HCT116 (cell line): ENCODE measurements at regions not wholly inside any gene's neighbourhood (a gene's known extent, or its start where the extent isn't known, plus 50 kb on each side); places are given as distances from the start of the nearest gene placed in this dataset.

ENCODE experiments used
- ATAC-seq: fragments of 200-7000 bp; cut with Tn5 transposase; 2 replicates; pipeline ENCODE4 v1.9.1; 2020; ENCODE audit warnings: mild to moderate bottlenecking, moderate library complexity
- BruUV-seq: library from RNA; stranded (reverse); fragments of 400-500 nt; replicated peaks from 2 replicates; lab custom pipeline; 2021; lab: Mats Ljungman, UMichigan
- CTCF ChIA-PET: fragments of 300-600 bp; sonication (Branson Sonifier 250); formaldehyde crosslinking; loops from one replicate; lab custom pipeline; 2021; ENCODE audit warnings: antibody characterized with exemption; lab: Charles Lee
- POLR2A ChIA-PET: fragments of 300-600, 350-600 bp; sonication (Branson Sonifier 250); formaldehyde crosslinking; loops from one replicate; lab custom pipeline; 2021; ENCODE audit warnings: antibody characterized with exemption; lab: Charles Lee
- RAD21 ChIA-PET, 2 experiments: fragments of 300-600 bp; sonication (Branson Sonifier 250); formaldehyde crosslinking; loops; one replicate each; lab custom pipeline; 2023; ENCODE audit warnings: low total read pairs in 2 of 2; ENCODE audit not compliant: uncharacterized antibody in 2 of 2, unreplicated experiment in 2 of 2, low non-redundant PET in 1 of 2; lab: Charles Lee
- DNase-seq: peaks from one replicate; pipeline ENCODE4 v3.0.0-alpha.2; 2010; ENCODE audit warnings: low read depth, low spot score
- H2AFZ ChIP-seq: fragments of 200-600 bp; shearing (Covaris generic), sonication (generic); 2 replicates; pipeline ENCODE4 v1.6.1; 2017; ENCODE audit warnings: low read depth, mixed run types, mixed read lengths, antibody characterized with exemption, low read length; ENCODE audit not compliant: poor library complexity, severe bottlenecking
- H3K27ac ChIP-seq: 2 replicates; pipeline ENCODE4 v1.5.1; 2012; ENCODE audit warnings: low read depth, low read length
- H3K27me3 ChIP-seq: fragments of 200-600 bp; sonication (generic); 2 replicates; pipeline ENCODE4 v1.6.1; 2016; ENCODE audit warnings: mixed run types, low read length, mixed read lengths; ENCODE audit not compliant: insufficient read depth
- H3K36me3 ChIP-seq, 2 experiments: fragments of 200-500 bp in 1 of 2; fragments of 200-600 bp in 1 of 2; sonication (Bioruptor generic) in 1 of 2; sonication (generic) in 1 of 2; 2 replicates each; pipeline versions ENCODE4 v1.5.1 to v1.6.1; 2014 to 2016; ENCODE audit warnings: low read length in 2 of 2, inconsistent platforms in 1 of 2, mixed read lengths in 1 of 2, mixed run types in 1 of 2; ENCODE audit not compliant: insufficient read depth in 2 of 2, control insufficient read depth in 1 of 2
- H3K4me1 ChIP-seq, 2 experiments: fragments of 200-600 bp in 1 of 2; sonication (generic) in 1 of 2; 2 replicates each; pipeline versions ENCODE4 v1.5.1 to v1.6.1; 2012 to 2017; ENCODE audit warnings: low read length in 2 of 2, inconsistent platforms in 1 of 2, mild to moderate bottlenecking in 1 of 2, mixed read lengths in 1 of 2, mixed run types in 1 of 2, moderate library complexity in 1 of 2; ENCODE audit not compliant: insufficient read depth in 2 of 2, control insufficient read depth in 1 of 2
- H3K4me2 ChIP-seq: fragments of 200-600 bp; sonication (generic); 2 replicates; pipeline ENCODE4 v1.6.1; 2017; ENCODE audit warnings: mixed run types, low read length, mixed read lengths
- H3K4me3 ChIP-seq, 2 experiments: fragments of 200-600 bp in 1 of 2; sonication (generic) in 1 of 2; replicated peaks in 1 of 2; 2 replicates each; pipeline ENCODE4 v1.5.1; 2011 to 2016; ENCODE audit warnings: low read length in 2 of 2, control low read depth in 1 of 2, low read depth in 1 of 2, mild to moderate bottlenecking in 1 of 2, mixed read lengths in 1 of 2, mixed run types in 1 of 2
- H3K79me2 ChIP-seq: fragments of 200-600 bp; sonication (generic); 2 replicates; pipeline ENCODE4 v1.6.1; 2017; ENCODE audit warnings: mild to moderate bottlenecking, mixed run types, low read length, moderate library complexity, mixed read lengths; ENCODE audit not compliant: insufficient read depth
- H3K9ac ChIP-seq: fragments of 200-600 bp; sonication (generic); 2 replicates; pipeline ENCODE4 v1.6.1; 2016; ENCODE audit warnings: low read length, mixed read lengths
- H3K9me2 ChIP-seq: fragments of 200-600 bp; sonication (generic), shearing (Covaris generic); 2 replicates; pipeline ENCODE4 v1.6.1; 2017; ENCODE audit warnings: mixed run types, mild to moderate bottlenecking, moderate library complexity; ENCODE audit not compliant: insufficient read depth
- H3K9me3 ChIP-seq, 2 experiments: fragments of 200-500 bp in 1 of 2; fragments of 200-600 bp in 1 of 2; sonication (Bioruptor generic) in 1 of 2; sonication (generic) in 1 of 2; 2 replicates each; pipeline ENCODE4 v1.6.1; 2014 to 2017; ENCODE audit warnings: low read length in 2 of 2, mixed read lengths in 2 of 2, inconsistent platforms in 1 of 2, low read depth in 1 of 2, mild to moderate bottlenecking in 1 of 2, mixed run types in 1 of 2, moderate library complexity in 1 of 2; ENCODE audit not compliant: control insufficient read depth in 1 of 2, insufficient read depth in 1 of 2
- H4K20me1 ChIP-seq: fragments of 200-600 bp; sonication (generic), shearing (Covaris generic); 2 replicates; pipeline ENCODE4 v1.6.1; 2017; ENCODE audit warnings: mixed run types, mild to moderate bottlenecking, moderate library complexity; ENCODE audit not compliant: insufficient read depth
- CEBPB ChIP-seq: IDR thresholded peaks from 2 replicates; pipeline ENCODE4 v1.6.1; 2012; ENCODE audit warnings: low read depth
- EGR1 ChIP-seq: IDR thresholded peaks from 2 replicates; pipeline ENCODE4 v1.6.1; 2012; ENCODE audit warnings: low read depth
- EZH2phosphoT487 ChIP-seq: fragments of 200-600 bp; IDR thresholded peaks from 2 replicates; pipeline ENCODE4 v1.6.1; 2018; ENCODE audit warnings: antibody characterized with exemption, borderline replicate concordance
- FOSL1 ChIP-seq: IDR thresholded peaks from 2 replicates; pipeline ENCODE4 v1.6.1; 2012; ENCODE audit warnings: low read depth
- JUND ChIP-seq: IDR thresholded peaks from 2 replicates; pipeline ENCODE4 v1.6.1; 2012
- MAX ChIP-seq: IDR thresholded peaks from 2 replicates; pipeline ENCODE4 v1.6.1; 2012
- RAD21 ChIP-seq: IDR thresholded peaks from 2 replicates; pipeline ENCODE4 v1.6.1; 2012; ENCODE audit warnings: low read depth, mild to moderate bottlenecking
- SRF ChIP-seq: IDR thresholded peaks from 2 replicates; pipeline ENCODE4 v1.6.1; 2012; ENCODE audit warnings: low read depth
- TCF7L2 ChIP-seq: IDR thresholded peaks from 2 replicates; pipeline ENCODE4 v1.7.0; 2011; ENCODE audit warnings: borderline replicate concordance, inconsistent platforms; ENCODE audit not compliant: insufficient read depth, insufficient read length; ENCODE audit errors: extremely low read depth
- YY1 ChIP-seq: IDR thresholded peaks from 2 replicates; pipeline ENCODE4 v1.6.1; 2011; ENCODE audit warnings: low read length, low read depth, moderate library complexity, mild to moderate bottlenecking; ENCODE audit not compliant: insufficient replicate concordance; ENCODE audit errors: extremely low read depth
- ZBTB33 ChIP-seq: IDR thresholded peaks from 2 replicates; pipeline ENCODE4 v1.6.1; 2011; ENCODE audit warnings: mild to moderate bottlenecking, low read length, moderate library complexity; ENCODE audit not compliant: insufficient replicate concordance; ENCODE audit errors: extremely low read depth
- ZNF274 ChIP-seq: fragments of 200-500 bp; sonication (Bioruptor generic); IDR thresholded peaks from 2 replicates; pipeline ENCODE4 v1.6.1; 2014; ENCODE audit warnings: mild to moderate bottlenecking, low read depth, low read length, inconsistent platforms
- intact Hi-C: fragments of 100-400 bp; cut with micrococcal nuclease; formaldehyde crosslinking; loops from 2 replicates; pipeline ENCODE4 v1.10.0; 2022

- no peaks in the 10 kb centered on the region for H3K4me1 ChIP-seq
- H3K9me3 ChIP-seq, result no peaks in the 10 kb centered on the region
- RAD21 ChIA-PET, result no interaction called here
- H3K27ac ChIP-seq, result no peak overlapping the region
- no peak overlapping the region for H3K9ac ChIP-seq
- H2AFZ ChIP-seq, result no peak overlapping the region
- ATAC-seq (no peak), DNase-seq (no peak)
- intact Hi-C loops, result no loop called here
- no peak overlapping the region for H3K4me2 ChIP-seq
- BruUV-seq, result no TSS peak
- H3K36me3 ChIP-seq, result no peaks in the 10 kb centered on the region
- no peaks in the 10 kb centered on the region for H3K79me2 ChIP-seq
- no peaks in the 10 kb centered on the region for H4K20me1 ChIP-seq
- H3K9me2 ChIP-seq, result no peaks in the 10 kb centered on the region
- CTCF ChIA-PET, result no interaction called here
- no peak overlapping the region for H3K4me3 ChIP-seq
- TF ChIP-seq JUND (no peak), EZH2phosphoT487 (no peak), TCF7L2 (no peak), EGR1 (no peak), CEBPB (no peak), ZBTB33 (no peak), ZNF274 (no peak), FOSL1 (no peak), MAX (no peak), YY1 (no peak), RAD21 (no peak), SRF (no peak)
- no peaks in the 10 kb centered on the region for H3K27me3 ChIP-seq
- POLR2A ChIA-PET, result no interaction called here
Measured at GRCh38 chr11:116302756-116303155, 470.0 kb downstream of the BUD13 start.
